ENCODE measurements at regions not wholly inside any gene's neighbourhood (a gene's known extent, or its start where the extent isn't known, plus 50 kb on each side); places are given as distances from the start of the nearest gene placed in this dataset.
"Not testable (repeated sequence)": the region's sequence is repeated elsewhere in the genome, so short reads cannot be mapped to it uniquely, and the experiment has no call there.

DNA sequence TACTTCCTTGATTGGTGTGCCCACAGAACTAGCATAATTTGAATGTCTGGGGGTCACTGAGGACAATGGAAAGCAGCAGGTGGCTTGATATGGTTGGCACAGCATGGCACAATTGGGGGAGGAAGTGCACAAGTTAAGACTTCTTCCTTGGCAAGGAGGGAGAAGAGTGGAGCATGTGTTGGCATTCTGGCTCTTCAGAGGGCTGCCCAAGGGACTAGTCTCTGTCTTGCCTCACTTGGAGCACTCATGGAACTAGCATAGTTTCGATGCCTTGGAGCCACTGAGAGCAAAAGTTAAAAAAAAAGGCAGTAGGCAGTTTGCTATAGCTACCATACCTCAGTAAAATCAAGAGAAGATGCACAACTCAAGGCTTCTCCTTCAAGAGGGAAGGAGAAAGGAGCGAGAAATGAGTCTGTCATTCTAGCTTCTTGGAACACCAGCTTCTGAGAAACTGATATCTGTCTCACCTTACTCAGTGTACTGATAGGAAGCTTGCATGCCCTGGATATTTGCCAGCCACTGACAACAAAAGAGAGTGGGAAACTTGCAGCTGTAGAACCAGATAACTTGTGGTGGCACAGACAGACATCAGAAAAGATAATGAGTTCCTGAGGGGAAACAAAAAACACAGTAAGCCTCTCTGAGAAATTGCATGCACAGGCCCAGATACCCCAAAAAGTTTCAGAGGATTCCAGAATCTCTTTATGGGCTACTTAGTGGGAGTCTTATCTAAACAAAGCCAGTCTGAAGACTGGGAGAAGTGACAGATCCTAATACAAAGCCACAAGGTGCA is 207.5 kb upstream of the SAMSN1 start:
- no peak for DNase-seq

DNA sequence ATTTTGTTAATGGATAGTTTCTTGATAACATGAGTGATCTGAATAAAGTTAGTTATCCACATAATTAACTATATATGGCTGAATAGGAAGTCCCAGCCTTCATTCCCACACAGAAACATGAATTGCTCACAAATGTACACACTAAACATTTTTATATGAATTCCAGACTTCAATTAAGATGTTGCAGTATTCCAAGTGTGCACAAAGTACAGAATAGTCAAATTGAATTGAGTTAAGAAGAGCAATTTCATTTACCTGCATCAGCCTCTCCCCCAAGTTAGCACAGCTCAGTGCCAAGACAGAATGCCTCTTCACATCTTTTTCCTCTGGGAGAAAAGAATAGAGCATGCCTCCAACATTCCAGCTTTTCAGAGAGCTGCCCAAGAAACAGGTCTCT is 207.0 kb upstream of the SAMSN1 start:
- no peak for DNase-seq

DNA sequence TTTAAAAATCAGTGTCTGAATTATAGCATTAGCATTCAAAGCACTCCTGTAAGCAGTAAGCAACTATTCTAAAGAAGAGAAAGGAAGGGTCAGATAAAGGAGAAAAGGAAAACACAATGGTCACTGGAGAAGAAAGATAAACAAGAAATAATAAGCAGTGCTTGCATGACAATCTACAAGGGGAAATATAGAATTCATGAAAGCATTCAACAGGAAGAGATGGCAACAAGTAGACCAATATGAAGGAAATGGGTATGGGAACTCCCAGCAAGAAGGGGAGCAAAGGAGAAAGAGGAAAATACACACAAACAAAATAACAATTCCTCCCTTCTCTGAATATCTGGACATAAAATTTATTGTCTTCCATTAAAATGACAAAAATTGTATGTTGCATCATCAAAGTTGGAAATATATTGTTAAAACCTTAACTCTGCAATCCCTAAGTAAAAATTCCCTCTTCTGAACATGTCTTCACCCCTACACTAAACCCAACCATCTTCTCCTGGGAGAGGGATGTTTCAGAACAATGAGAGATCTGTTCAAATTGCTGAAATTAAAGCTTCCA is 206.3 kb upstream of the SAMSN1 start:
- no peak for DNase-seq

DNA sequence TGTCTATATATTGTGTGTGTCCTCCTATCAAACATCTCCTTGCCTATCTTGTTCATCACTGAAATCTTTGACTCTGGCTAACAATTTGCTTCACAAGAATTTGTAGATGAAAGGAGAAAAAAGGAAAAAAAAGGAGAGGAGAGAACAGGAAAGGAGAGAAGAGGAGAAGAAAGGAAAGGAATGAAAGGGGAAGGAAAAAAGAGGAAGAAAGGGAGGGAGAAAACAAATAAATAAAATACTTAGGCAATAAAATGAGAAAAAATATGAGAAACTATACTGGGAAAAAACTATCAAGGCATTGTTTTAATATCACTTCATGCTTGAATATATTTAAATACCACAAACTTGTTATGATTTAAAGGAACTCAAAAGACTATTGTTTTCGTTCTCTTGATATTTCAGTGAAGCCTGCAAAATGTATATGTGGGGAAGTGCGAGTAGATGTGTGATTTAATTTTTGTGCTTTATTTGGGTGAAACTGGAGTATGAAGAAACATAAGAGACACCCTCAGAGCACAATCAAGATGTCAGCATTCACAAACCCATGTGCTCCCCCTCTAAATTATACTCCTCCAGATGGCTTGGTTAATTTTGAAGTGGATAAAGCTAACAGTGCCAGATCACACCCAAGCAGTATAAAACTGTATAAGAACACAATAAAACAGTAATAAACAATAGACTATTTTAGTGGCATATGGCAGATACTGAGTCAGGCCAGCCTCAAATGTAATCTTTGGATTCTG is 205.7 kb upstream of the SAMSN1 start:
- no peak for DNase-seq

DNA sequence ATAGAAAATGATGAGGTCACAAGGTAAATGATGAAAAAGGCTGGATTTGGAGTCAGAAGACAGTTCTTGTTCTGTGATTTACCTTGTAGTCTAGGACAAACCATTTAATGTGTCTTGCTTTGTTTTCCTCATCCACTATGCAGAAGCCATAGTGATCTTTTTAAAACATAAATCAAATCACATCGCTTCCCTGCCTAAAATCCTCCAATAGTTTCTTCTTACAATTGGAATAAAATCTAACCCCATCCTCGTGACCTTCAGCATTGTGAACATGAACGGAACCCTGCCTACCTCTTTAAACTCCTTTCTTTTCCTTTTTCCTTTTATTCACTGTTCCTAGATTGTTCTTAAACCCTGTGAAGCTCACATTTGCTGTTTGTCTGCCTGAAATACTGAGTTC is 204.9 kb upstream of the SAMSN1 start:
- no peak for DNase-seq

DNA sequence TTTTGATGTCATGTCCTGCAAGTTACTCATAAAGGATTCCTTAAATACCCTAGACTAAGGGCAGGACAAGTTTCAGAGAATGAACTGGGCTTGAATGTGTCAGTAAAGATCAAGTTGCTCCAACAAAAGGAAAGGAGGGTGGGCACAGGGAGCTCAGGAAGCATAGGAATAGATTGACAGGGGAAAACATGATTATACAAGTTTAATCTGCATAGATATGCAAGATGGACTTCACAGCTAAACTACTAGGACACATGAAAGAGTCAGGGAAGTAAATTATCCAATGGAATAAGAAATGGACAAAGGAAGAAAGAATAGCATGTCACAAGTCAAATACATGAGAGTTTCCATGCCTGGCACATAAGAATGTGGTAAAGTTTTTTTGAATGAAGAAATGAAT is 203.9 kb upstream of the SAMSN1 start:
- DNase-seq: no peak

DNA sequence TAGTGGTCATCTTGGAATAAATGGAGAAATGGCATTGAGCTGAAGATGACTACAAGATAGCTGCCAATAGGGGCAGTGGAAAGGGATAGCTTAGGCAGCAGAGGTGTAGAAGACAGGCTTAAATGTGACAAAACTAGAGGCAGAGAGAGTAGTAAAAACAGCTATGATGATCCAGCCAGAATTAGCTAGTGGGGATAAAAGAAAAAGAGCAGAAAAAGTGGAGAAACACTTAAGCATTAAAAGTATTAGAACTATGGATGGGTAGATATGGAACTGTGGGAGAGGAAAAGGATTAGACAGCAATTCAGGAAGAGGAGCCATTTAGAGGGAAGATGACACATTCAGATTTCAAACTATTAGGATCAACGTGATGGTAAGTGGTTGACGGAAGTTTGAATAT is 202.5 kb upstream of the SAMSN1 start:
- DNase-seq: no peak

DNA sequence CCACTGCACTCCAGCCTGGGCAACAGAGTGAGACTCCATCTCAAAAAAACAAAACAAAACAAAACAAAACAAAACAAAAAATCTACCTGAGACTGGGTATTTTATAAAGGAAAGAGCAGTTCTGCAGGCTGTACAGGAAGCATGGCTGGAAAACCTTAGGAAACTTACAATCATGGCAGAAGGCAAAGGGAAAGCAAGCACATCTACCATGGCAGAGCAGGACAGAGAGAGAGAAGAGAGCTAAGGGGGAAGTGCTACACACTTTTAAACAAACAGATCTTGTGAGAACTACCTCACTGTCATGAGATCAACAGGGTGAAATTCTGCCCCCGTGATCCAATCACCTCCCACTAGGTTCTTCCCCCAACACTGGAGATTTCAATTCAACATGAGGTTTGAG is 198.3 kb upstream of the SAMSN1 start:
- DNase-seq: no peak

DNA sequence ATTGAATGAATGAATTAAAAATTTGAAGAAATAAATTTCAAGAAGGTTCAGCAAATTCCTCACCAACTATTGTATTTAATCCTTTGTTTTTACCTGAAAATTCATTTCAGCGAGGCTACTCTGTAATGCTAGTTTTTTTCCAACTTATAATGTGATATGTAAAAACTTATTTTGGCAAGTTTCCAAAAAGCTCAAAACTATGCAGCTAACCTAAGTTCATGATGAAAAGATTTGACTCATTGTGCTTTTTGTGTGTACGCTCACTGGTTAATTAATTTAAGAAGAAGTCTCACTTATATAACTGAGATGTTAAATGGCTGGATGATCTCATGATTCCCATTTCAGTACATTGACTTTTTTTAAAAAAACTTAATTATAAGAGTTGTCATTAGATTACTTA is 196.0 kb upstream of the SAMSN1 start:
- no peak for DNase-seq

DNA sequence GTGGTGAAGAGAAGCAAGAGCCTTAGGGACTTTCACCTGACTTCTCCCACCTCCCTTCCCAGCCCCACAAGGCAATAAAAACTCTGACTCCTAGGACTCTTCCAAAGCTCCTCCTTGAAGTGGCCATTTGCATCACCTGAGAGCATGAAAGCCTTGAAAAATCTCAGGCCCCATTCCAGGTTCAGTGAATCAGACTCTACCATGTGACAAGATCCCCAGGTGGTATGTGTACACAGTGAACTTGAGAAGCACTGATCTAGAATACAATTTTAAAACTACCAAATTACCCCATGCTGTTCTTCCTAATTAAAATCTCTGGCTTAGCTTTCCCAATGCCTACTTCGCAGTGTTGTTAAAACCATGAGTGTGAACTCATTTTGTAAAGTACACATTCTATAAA is 195.1 kb upstream of the SAMSN1 start:
- no peak for DNase-seq

DNA sequence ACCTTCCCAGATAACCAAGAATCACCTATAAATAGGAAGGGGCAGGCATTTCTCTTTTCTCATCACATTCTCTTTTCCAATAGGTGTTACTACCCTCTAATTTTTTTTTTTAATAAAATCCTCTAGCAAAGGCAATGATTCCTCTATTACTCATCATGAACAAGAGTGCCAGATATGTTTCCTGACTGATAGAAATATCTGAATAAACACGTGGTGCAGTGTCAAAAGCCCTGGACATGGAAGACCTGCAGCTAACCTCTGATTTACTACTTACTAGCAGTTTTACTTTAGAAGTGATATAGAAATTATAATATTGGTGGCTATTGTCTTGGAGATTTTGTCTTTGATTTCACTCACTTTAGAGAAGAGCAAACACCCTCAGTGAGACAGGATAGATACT is 194.6 kb upstream of the SAMSN1 start:
- DNase-seq: no peak

DNA sequence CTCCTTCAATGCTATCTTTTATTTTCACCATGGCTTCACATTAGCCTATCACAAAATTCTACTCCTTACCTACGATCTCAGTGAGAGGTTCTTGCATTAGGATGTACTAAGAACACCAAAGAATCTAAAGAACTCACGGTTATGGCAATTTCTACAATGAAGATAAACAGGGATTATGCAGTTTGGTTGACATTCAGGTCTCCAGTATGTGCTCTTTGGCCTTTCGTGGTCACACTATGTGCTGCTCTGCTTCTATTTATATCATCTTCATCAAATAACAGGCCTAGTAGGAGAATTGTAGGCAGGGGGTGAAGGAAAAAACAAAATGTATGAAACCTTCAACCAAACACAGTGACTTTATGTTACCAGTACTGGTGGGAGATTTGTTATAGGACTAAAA is 194.0 kb upstream of the SAMSN1 start:
- no peak for DNase-seq

DNA sequence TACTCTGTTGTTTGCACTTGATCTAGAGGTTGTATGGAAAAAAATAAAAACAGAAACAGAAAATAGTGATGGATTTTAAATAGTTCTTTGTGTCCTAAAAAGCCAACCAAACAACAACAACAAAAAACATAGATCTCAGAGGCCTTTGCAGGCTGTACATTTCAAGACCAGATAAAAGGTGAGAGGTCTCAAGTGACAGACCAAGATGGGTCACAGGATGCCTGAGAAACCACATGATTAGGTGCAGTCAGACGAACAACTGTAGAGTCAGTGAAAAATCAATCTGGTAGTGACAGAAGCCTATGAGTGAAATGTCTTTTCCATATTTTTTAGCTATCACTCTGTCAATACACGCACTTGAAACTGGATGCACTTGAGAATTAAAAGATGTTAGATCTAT is 193.5 kb upstream of the SAMSN1 start:
- no peak for DNase-seq

DNA sequence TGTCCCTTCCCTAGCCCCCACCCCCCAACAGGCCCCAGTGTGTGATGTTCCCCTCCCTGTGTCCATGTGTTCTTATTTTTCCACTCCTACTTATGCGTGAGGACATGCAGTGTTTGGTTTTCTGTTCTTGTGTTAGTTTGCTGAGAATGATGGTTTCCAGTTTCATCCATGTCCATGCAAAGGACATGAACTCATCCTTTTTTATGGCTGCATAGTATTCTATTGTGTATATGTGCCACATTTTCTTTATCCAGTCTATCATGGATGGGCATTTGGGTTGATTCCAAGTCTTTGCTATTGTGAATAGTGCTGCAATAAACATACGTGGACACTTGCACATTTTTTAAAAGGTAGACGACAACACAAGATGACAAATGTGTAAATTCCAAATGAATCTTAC is 192.5 kb upstream of the SAMSN1 start:
- not testable (repeated sequence) for DNase-seq

DNA sequence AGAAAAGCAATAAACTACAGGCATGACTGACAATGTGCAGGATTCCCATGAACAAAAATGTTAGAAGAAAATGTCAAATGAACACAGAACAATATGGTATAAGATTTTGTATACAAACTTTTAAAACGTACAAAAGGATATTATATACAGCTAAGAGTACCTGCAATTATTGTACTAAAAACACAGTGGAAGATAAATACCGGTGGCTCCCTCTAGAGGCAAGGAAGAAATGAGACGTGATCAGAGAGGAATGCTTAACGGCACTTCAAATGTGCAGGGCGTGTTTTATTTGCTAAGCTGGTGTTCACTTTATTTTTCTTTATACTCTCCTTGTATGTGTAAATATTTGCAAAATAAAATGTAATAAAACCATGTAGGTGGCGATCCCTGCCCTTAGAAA is 191.8 kb upstream of the SAMSN1 start:
- peak; percentile 4 for DNase-seq

DNA sequence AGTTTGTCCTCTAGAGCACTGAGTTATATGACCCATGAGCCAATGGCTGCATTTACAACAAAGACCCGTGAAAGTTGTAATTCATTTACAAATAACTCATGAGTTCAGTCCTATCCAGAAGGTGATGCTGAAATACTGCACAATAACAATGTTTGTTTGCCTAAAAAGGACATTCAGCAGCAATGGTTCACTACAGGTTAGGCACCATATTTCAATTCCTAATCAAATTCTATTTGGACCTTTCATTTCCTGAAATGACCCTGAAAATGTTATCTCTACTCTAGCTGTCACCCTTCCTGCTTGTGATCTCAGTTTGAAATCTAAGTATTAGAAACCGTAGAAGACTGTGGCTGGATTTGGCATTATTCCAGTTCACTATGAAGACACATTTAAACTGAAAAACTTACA is 191.2 kb upstream of the SAMSN1 start:
- no peak for DNase-seq

DNA sequence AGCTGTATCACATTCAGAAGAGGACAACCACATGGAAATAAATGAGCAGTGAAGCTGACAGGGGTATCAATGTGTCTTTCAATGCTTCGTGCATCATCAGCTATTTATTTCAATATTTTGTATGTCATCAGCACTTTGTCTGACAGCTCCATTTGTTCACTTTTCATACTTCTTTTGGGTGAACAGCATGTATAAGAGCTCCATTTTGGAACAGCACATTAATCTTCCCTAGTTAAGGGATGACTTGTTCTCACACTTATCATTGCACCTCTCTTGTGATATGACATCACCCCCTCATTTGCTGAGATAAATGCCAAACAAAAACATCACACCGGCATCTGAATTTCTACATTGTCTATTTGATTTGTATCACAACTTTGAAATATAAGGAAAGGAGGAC is 190.6 kb upstream of the SAMSN1 start:
- no peak for DNase-seq

DNA sequence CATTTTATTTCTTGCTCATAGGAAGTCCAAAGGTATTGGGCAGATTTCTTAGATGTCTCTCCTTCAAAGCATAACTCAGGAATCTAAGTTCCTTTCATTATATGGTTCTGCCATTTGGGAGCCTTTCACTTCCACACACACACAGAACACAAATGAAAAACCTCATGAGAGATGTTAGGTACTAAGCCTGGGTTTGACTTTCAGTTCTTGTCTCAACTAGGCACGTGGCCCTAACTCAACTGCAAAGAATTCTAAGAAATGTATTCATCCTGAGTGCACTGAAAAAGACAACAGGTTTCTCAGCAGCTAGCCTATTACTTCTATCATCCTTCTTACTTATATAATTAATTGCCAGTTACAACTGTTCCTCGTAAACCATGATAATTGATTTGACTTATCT is 190.0 kb upstream of the SAMSN1 start:
- DNase-seq: no peak

DNA sequence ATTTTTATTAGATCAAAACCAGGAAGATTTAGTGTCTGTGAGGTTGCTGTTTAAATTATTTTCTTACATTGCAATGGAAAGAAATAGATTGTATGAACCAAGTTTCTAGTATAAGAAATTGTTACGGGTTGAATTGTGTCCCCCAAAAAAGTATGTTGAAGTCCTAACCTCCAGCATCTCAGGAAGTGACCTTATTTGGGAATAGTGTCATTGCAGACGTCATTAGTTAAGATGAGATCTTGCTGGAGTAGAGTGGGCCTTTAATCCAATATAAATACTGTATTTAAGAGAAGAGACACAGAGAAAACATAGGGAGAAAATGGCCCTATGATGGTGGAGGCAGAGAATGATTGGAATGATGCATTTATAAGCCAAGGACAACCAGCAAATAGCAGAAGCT is 188.7 kb upstream of the SAMSN1 start:
- no peak for DNase-seq

DNA sequence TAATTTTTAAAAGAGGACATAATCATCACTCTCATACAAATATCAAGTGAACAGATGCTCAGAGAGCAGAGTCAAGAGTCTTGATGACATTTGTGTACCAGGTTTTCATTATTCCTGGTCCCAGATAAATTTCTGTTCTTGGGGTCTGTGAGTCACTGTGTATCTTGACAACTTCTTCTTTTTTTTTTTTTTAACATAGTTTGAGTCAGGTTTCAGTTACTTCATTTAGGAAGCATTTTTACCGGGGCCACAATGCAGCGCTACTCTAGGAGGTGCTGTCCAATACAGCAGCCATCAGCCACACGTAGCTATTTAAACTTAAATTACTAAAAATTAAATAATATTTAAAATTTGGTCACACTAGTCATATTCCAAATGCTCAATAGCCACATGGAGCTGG is 188.1 kb upstream of the SAMSN1 start:
- peak; percentile 2 for DNase-seq

DNA sequence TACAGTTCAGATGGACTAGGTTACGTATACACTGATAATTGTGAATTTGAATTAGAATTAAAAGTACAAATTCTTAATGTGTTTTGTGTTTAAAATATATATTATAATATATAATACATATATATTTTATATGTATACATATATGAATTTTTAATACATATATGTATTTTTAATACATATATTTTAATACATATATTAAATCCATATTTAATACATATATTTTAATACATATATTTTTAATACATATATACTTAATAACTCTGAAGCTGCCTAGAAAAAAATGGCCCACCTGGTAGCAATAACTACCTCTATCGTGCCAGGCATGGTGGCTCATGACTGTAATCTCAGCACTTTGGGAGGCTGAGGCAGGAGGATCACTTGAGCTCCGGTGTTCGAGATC is 179.1 kb upstream of the SAMSN1 start:
- DNase-seq: no peak

DNA sequence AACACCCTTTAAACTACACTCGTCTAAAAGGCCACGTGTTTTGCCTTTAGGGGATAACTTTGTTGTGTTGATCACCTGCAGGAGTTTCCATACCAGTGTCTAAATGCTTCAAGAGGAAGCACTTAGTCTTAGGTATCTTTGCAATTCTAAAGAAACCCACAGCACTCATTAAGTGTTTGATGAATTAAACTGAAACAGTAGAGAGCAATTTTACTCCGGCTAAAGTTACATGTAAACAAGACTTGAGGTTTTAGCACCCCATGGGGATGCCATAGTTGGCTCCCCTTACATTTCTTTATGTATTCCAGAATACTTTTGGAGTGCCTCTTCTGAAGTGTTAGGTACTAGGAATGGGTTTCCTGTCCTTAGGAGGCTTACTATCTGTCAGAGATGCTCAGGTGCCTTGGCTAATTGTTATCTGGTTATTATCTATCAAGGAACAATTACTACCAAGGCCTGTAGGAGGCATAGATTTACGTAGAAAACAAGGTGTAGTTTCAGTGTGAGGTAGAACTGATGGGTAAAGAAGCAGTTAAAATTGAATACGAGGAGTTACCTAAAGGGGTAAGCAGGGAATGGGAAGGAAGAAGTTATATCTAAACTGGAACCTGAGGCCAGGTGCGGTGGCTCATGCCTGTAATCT is 176.8 kb upstream of the SAMSN1 start:
- no peak for DNase-seq

DNA sequence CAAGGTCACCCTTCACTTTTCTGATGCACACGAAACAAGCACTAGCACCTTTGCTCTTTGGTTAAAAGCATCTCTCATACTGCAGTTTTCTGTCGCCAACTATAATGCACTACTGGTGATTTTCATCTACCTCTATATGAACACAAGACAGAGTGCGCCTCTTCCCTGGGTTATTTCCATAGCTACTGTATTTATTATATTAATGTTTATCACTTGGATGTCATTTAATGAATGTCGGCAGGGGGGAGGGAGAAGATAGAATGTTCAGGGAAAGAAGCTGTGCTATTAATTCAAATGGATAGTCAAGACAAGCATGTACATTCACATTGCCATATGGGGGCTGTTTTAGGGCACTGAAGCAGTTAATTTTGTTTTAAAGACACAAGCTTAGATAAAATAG is 174.1 kb upstream of the SAMSN1 start:
- no peak for DNase-seq

DNA sequence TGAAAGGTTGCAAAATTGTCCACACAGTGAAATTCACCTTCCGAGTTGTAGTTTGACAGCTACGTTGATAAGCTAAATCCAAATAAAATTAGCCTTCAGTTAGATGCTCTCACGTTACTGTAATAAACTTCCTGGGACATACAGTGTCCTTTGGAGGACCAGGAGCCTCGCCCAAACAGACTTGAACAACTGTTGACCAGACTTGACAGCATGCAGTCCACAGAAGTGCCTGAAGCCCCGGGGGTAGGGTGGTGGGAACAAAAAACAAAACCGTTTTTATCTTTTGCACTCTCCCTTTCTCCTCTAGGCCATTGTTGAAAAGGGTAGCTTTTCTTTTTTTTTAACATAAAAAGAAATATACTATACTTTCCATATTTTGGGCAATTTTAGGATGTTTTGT is 172.8 kb upstream of the SAMSN1 start:
- no peak for DNase-seq

Data from stimulated activated CD4-positive, alpha-beta T cell treated with anti-CD3 and anti-CD28 coated beads, Interleukin-12 subunit alpha, Interleukin-12 subunit beta, amount 100 ng/mL, for 4 hours (primary cell).